Esophagus muscularis mucosa (tissue), 4 donors: ENCODE measurements at regions not wholly inside any gene's neighbourhood (a gene's known extent, or its start where the extent isn't known, plus 50 kb on each side); places are given as distances from the start of the nearest gene placed in this dataset.

Experiments used
- DNase-seq: peaks from one replicate; pipeline ENCODE4 v3.0.0-alpha.2; 2017; ENCODE audit errors: extremely low spot score
- H3K27ac ChIP-seq, 4 donors: fragments of 200-600 bp; sonication (generic); replicated peaks in 1 of 4; 1 replicate in 3 of 4; 2 replicates in 1 of 4; pipeline ENCODE4 v1.5.1; 2016 to 2019; ENCODE audit warnings: mild to moderate bottlenecking in 1 of 4
- H3K27me3 ChIP-seq, 4 donors: fragments of 200-600 bp; sonication (generic); one replicate each; pipeline versions ENCODE4 v1.5.1 to v1.6.0; 2016 to 2019
- H3K36me3 ChIP-seq, 4 donors: fragments of 200-600 bp; sonication (generic); one replicate each; pipeline ENCODE4 v1.5.1; 2016 to 2019
- H3K4me1 ChIP-seq, 4 donors: fragments of 200-600 bp; sonication (generic); one replicate each; pipeline ENCODE4 v1.5.1; 2016 to 2019
- H3K4me3 ChIP-seq, 4 donors: fragments of 200-600 bp; sonication (generic); 1 replicate in 2 of 4; 2 replicates in 2 of 4; pipeline ENCODE4 v1.5.1; 2016 to 2019; ENCODE audit warnings: mild to moderate bottlenecking in 4 of 4, moderate library complexity in 1 of 4
- H3K9me3 ChIP-seq, 4 donors: fragments of 200-600 bp; sonication (generic); 1 replicate in 3 of 4; 2 replicates in 1 of 4; pipeline ENCODE4 v1.5.1; 2016 to 2019
- EP300 ChIP-seq: sonication (generic); formaldehyde crosslinking; IDR thresholded peaks from one replicate; pipeline ENCODE4 v1.6.1; 2017; ENCODE audit warnings: antibody characterized with exemption
- POLR2A ChIP-seq: fragments of 450-650 bp; IDR thresholded peaks from one replicate; pipeline ENCODE4 v1.6.1; 2017; ENCODE audit warnings: antibody characterized with exemption, moderate library complexity, mild to moderate bottlenecking, low read depth
- POLR2AphosphoS5 ChIP-seq, 2 donors: sonication (generic); formaldehyde crosslinking; IDR thresholded peaks; one replicate each; pipeline ENCODE4 v1.6.1; 2017; ENCODE audit warnings: antibody characterized with exemption in 2 of 2
- WGBS: methylation state at CpG from one replicate; pipeline ENCODE4 v1.1.5; 2018; 5-methylcytosine and 5-hydroxymethylcytosine counted together
- intact Hi-C: fragments of 100-400 bp; cut with DNase I; formaldehyde crosslinking; loops from one replicate; pipeline ENCODE4 v1.15.1; 2023
- TF ChIP-seq, protein P1 (sequence below), 3 experiments: fragments of 200-600 bp in 2 of 3; fragments of 450-650 bp in 1 of 3; sonication (generic) in 2 of 3; IDR thresholded peaks; one replicate each; pipeline ENCODE4 v1.5.1; 2017 to 2019; ENCODE audit warnings: antibody characterized with exemption in 3 of 3, mild to moderate bottlenecking in 2 of 3, moderate library complexity in 1 of 3

DNA sequence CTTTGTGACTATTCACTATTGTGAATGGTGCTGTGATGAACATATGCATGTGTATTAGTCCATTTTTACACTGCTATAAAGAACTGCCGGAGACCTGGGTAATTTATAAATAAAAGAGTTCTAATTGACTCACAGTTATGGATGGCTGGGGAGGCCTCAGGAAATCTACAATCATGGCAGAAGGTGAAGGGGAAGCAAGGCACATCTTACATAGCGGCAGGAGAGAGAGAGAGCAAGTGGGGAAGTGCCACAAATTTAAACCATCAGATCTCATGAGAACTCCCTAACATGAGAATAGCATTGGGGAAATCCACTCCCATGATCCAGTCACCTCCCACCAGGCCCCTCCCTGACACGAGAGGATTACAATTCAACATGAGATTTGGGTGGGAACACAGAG lies 90.8 kb downstream of the ATP23 start:
- peaks cover 0 to 11% (median 11%) of the 10 kb centered on the region in 4 donors for H3K4me1 ChIP-seq
- TF ChIP-seq EP300 (no peak), POLR2A (no peak), POLR2AphosphoS5 (IDR thresholded peaks at IDR 0.05) (no peak)
- TF ChIP-seq, protein P1, sequence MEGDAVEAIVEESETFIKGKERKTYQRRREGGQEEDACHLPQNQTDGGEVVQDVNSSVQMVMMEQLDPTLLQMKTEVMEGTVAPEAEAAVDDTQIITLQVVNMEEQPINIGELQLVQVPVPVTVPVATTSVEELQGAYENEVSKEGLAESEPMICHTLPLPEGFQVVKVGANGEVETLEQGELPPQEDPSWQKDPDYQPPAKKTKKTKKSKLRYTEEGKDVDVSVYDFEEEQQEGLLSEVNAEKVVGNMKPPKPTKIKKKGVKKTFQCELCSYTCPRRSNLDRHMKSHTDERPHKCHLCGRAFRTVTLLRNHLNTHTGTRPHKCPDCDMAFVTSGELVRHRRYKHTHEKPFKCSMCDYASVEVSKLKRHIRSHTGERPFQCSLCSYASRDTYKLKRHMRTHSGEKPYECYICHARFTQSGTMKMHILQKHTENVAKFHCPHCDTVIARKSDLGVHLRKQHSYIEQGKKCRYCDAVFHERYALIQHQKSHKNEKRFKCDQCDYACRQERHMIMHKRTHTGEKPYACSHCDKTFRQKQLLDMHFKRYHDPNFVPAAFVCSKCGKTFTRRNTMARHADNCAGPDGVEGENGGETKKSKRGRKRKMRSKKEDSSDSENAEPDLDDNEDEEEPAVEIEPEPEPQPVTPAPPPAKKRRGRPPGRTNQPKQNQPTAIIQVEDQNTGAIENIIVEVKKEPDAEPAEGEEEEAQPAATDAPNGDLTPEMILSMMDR (IDR thresholded peaks at IDR 0.05), result no peak
- no peaks in the 10 kb centered on the region for H3K27me3 ChIP-seq
- 92% methylated on average over 3 of the region's 3 CpGs for WGBS
- H3K36me3 ChIP-seq, result no peaks in the 10 kb centered on the region
- H3K27ac ChIP-seq, result no peak overlapping the region
- DNase-seq, result no peak
- H3K9me3 ChIP-seq, result peaks cover 0 to 9% (median 3%) of the 10 kb centered on the region in 4 donors
- intact Hi-C loops, result no loop called here
- no peak overlapping the region for H3K4me3 ChIP-seq

DNA sequence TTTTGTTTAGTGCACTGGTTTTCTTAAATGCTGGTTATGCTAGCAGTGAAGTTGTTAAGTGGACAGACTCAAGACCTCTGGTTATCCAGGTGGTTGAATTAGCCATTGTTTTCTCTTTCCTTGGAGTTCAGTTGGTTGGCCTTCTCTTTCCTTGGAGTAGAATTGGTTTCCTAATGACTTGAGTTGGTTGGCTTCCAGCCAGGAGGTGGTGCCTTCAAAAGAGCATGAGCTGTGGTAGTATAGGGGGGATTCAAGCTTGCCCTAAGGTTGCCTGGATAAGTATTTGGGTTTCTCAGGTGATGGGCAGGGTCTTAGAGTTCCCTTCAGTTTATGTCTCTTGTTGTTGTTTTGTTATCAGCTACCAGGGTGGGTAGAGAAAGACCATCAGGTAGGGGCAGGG lies 92.5 kb downstream of the ATP23 start:
- TF ChIP-seq POLR2A (no peak), POLR2AphosphoS5 (IDR thresholded peaks at IDR 0.05) (no peak), EP300 (no peak)
- TF ChIP-seq, protein P1 (IDR thresholded peaks at IDR 0.05), result no peak
- H3K36me3 ChIP-seq, result no peaks in the 10 kb centered on the region
- H3K27me3 ChIP-seq, result no peaks in the 10 kb centered on the region
- intact Hi-C loops, result no loop called here
- peaks cover 0 to 6% (median 0%) of the 10 kb centered on the region in 4 donors for H3K4me1 ChIP-seq
- no peak overlapping the region for H3K4me3 ChIP-seq
- DNase-seq, result no peak
- H3K9me3 ChIP-seq, result peaks cover 0 to 19% (median 8%) of the 10 kb centered on the region in 4 donors
- H3K27ac ChIP-seq, result no peak overlapping the region

DNA sequence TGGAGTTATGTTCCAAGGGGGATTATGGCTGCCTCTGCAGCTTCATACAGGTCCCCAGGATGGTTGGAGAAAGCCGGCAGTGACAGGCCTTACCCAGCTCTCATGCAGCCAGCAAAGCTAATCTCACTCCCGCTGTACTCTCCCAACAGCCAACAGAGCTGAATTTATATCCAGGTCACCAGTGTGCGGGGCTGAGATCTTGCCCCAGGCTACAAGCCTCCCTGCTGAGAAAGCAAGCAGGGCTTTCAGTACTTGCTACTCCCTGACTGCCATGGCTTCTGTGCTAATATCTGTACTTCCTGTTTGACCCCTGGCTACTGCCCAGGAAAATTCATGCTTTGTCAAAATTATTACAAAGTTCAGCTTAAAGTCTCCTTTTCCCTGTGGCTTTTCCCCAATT lies 92.9 kb downstream of the ATP23 start:
- H3K4me1 ChIP-seq, result peaks cover 0 to 6% (median 0%) of the 10 kb centered on the region in 4 donors
- no peak overlapping the region for H3K4me3 ChIP-seq
- DNase-seq, result no peak
- no peak overlapping the region for H3K27ac ChIP-seq
- H3K36me3 ChIP-seq, result no peaks in the 10 kb centered on the region
- 82% methylated on average over 2 of the region's 3 CpGs for WGBS
- peaks cover 0 to 19% (median 8%) of the 10 kb centered on the region in 4 donors for H3K9me3 ChIP-seq
- intact Hi-C loops, result no loop called here
- no peaks in the 10 kb centered on the region for H3K27me3 ChIP-seq
- no peak for TF ChIP-seq POLR2AphosphoS5 (IDR thresholded peaks at IDR 0.05)

DNA sequence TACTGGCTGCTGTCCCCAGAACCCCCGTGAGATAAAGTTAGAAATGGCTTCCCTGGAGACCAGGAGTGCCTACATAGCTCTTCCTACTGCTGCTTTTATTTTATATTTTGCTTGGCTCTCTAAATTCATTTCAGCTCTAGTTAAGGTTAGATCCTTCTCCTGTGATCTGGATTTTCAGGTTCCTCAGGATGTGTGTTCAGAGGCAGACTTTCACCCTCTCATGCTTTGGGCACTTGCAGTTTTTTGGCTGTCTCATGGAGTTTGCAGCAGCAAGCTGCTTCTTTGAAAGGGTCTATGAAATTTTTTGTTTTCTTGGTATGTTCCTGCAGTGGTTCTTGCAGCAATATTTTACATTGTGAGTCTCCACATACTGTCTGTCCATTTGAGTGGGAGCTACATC lies 93.3 kb downstream of the ATP23 start:
- no peak for DNase-seq
- WGBS, result 67% methylated on average over 1 of the region's 1 CpG
- Histone ChIP-seq H3K36me3 (no peaks in the 10 kb centered on the region), H3K4me1 (peaks cover 0 to 6% (median 0%) of the 10 kb centered on the region in 4 donors), H3K9me3 (peaks cover 0 to 19% (median 8%) of the 10 kb centered on the region in 4 donors), H3K4me3 (no peak overlapping the region), H3K27me3 (no peaks in the 10 kb centered on the region), H3K27ac (no peak overlapping the region)
- intact Hi-C loops, result no loop called here
- no peak for TF ChIP-seq POLR2AphosphoS5 (IDR thresholded peaks at IDR 0.05)
- TF ChIP-seq, protein P1 (IDR thresholded peaks at IDR 0.05), result no peak
- no peak for TF ChIP-seq EP300
- no peak for TF ChIP-seq POLR2A

DNA sequence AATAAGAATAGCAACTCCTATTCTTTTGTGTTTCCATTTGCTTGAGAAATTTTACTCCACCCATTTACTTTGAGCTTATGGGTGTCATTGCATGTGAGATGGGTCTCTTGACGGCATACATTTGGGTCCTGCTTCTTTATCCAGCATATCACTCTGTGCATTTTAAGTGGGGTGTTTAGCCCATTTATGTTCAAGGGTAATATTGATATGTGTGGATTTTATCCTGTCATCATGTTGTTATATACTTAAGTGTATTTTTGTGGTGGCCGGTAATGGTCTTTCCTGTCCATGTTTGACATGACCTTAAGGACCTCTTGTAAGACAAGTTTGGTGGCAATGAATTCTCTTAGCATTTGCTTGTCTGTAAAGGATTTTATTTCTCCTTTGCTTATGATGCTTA lies 100.1 kb downstream of the ATP23 start:
- no peak for DNase-seq
- Histone ChIP-seq H3K27me3 (no peaks in the 10 kb centered on the region), H3K27ac (no peak overlapping the region), H3K36me3 (no peaks in the 10 kb centered on the region), H3K4me3 (no peak overlapping the region), H3K4me1 (no peaks in the 10 kb centered on the region), H3K9me3 (peaks cover 0 to 20% (median 15%) of the 10 kb centered on the region in 4 donors)
- WGBS, result 92% methylated on average over 2 of the region's 2 CpGs
- no peak for TF ChIP-seq EP300
- TF ChIP-seq POLR2A, result no peak
- TF ChIP-seq, protein P1 (IDR thresholded peaks at IDR 0.05), result no peak
- TF ChIP-seq POLR2AphosphoS5 (IDR thresholded peaks at IDR 0.05), result no peak
- intact Hi-C loops, result no loop called here
